Endothelial cell of umbilical vein (primary cell): ENCODE measurements at regions not wholly inside any gene's neighbourhood (a gene's known extent, or its start where the extent isn't known, plus 50 kb on each side); places are given as distances from the start of the nearest gene placed in this dataset.

Source experiments
- BruUV-seq: library from RNA; stranded (reverse); fragments of 400-500 nt; replicated peaks from 2 replicates; lab custom pipeline; 2021; lab: Mats Ljungman, UMichigan
- CTCF ChIA-PET: fragments of 300-600, 350-600 bp; sonication (Branson Sonifier 250); formaldehyde crosslinking; loops from one replicate; lab custom pipeline; 2021; ENCODE audit warnings: antibody characterized with exemption, inconsistent platforms; lab: Charles Lee
- POLR2A ChIA-PET: fragments of 300-600, 350-600 bp; sonication (Branson Sonifier 250); formaldehyde crosslinking; loops from one replicate; lab custom pipeline; 2021; ENCODE audit warnings: antibody characterized with exemption, inconsistent platforms; lab: Charles Lee
- DNase-seq: peaks from one replicate; pipeline ENCODE4 v3.0.0-alpha.2; 2011; ENCODE audit warnings: low read depth, low spot score
- FAIRE-seq: peaks from 2 replicates; lab custom pipeline; 2011; peaks lifted over from hg19 to GRCh38; lab: Jason Lieb, UNC
- H2AFZ ChIP-seq: 2 replicates; pipeline ENCODE4 v1.6.0; 2012; ENCODE audit warnings: low read depth, low read length, control low read depth, inconsistent platforms
- H3K27ac ChIP-seq: 2 replicates; pipeline ENCODE4 v1.5.1; 2011; ENCODE audit warnings: low read depth, mild to moderate bottlenecking, control low read depth, low read length, moderate library complexity; ENCODE audit not compliant: insufficient read depth
- H3K27me3 ChIP-seq, 2 experiments: 2 replicates each; pipeline versions ENCODE4 v1.6.0 to v1.6.1; 2011; ENCODE audit warnings: low read length in 2 of 2, mixed read lengths in 1 of 2; ENCODE audit not compliant: control insufficient read depth in 2 of 2, insufficient read depth in 2 of 2
- H3K36me3 ChIP-seq, 2 experiments: 2 replicates in 1 of 2; 3 replicates in 1 of 2; pipeline ENCODE4 v1.5.1; 2011; ENCODE audit warnings: low read length in 2 of 2, mild to moderate bottlenecking in 1 of 2, moderate library complexity in 1 of 2; ENCODE audit not compliant: control insufficient read depth in 2 of 2, insufficient read depth in 2 of 2; ENCODE audit errors: extremely low read depth in 1 of 2
- H3K4me1 ChIP-seq: 3 replicates; pipeline ENCODE4 v1.5.1; 2011; ENCODE audit warnings: mild to moderate bottlenecking, low read length; ENCODE audit not compliant: control insufficient read depth, insufficient read depth; ENCODE audit errors: extremely low read depth
- H3K4me2 ChIP-seq: 2 replicates; pipeline ENCODE4 v1.6.1; 2011; ENCODE audit warnings: low read length, control low read depth, mixed read lengths; ENCODE audit not compliant: insufficient read depth
- H3K4me3 ChIP-seq, 3 experiments: fragments of 200-600 bp in 1 of 3; sonication (generic), shearing (Covaris generic) in 1 of 3; replicated peaks in 1 of 3; 2 replicates each; pipeline ENCODE4 v1.5.1; 2011 to 2016; ENCODE audit warnings: control low read depth in 3 of 3, low read length in 3 of 3, mild to moderate bottlenecking in 2 of 3, inconsistent platforms in 1 of 3, low read depth in 1 of 3, moderate library complexity in 1 of 3; ENCODE audit not compliant: insufficient read depth in 1 of 3
- H3K79me2 ChIP-seq: 2 replicates; pipeline ENCODE4 v1.6.0; 2012; ENCODE audit warnings: low read length, inconsistent platforms; ENCODE audit not compliant: control insufficient read depth, insufficient read depth
- H3K9ac ChIP-seq: replicated peaks from 2 replicates; pipeline ENCODE3; 2011; ENCODE audit warnings: low read length, control low read depth; ENCODE audit not compliant: insufficient read depth; ENCODE audit errors: extremely low read depth
- H3K9me1 ChIP-seq: replicated peaks from 3 replicates; pipeline ENCODE4 v1.6.0; 2011; ENCODE audit warnings: mild to moderate bottlenecking, low read length; ENCODE audit not compliant: control insufficient read depth, insufficient read depth; ENCODE audit errors: extremely low read depth
- H3K9me3 ChIP-seq: replicated peaks from 2 replicates; pipeline ENCODE4 v1.5.1; 2012; ENCODE audit warnings: low read length, inconsistent platforms; ENCODE audit not compliant: control insufficient read depth, insufficient read depth
- H4K20me1 ChIP-seq: replicated peaks from 2 replicates; pipeline ENCODE3; 2011; ENCODE audit warnings: mild to moderate bottlenecking, low read length; ENCODE audit not compliant: control insufficient read depth, insufficient read depth; ENCODE audit errors: extremely low read depth
- FOS ChIP-seq: IDR thresholded peaks from 2 replicates; pipeline ENCODE4 v1.6.1; 2011; ENCODE audit warnings: mild to moderate bottlenecking, low read length, moderate library complexity, borderline replicate concordance; ENCODE audit not compliant: insufficient read depth
- GATA2 ChIP-seq: IDR thresholded peaks from 2 replicates; pipeline ENCODE4 v1.7.0; 2011; ENCODE audit warnings: low read depth, mild to moderate bottlenecking, moderate library complexity, mixed read lengths, low read length; ENCODE audit not compliant: insufficient read length, insufficient read depth
- JUN ChIP-seq: IDR thresholded peaks from 2 replicates; pipeline ENCODE4 v1.6.1; 2011; ENCODE audit warnings: borderline replicate concordance, low read depth; ENCODE audit not compliant: insufficient read length, insufficient read depth
- MAX ChIP-seq: IDR thresholded peaks from 2 replicates; pipeline ENCODE4 v1.6.1; 2011; ENCODE audit not compliant: insufficient read depth, insufficient read length
- POLR2A ChIP-seq: IDR thresholded peaks from 2 replicates; pipeline ENCODE4 v1.6.1; 2012; ENCODE audit warnings: low read depth, mild to moderate bottlenecking, control low read depth, low read length
- POLR2AphosphoS5 ChIP-seq: IDR thresholded peaks from 2 replicates; pipeline ENCODE4 v1.6.1; 2012; ENCODE audit warnings: low read depth, mild to moderate bottlenecking, control low read depth, low read length, moderate library complexity; ENCODE audit not compliant: insufficient read depth
- dilution Hi-C: fragments of 300-500 bp; cut with MboI; formaldehyde crosslinking; loops from one replicate; pipeline ENCODE4 v1.15.0; 2019; ENCODE audit warnings: low sequenced_read_pairs; ENCODE audit not compliant: extremely low pct_ligation_motif_present
- intact Hi-C: fragments of 100-400 bp; cut with micrococcal nuclease; formaldehyde crosslinking; loops from one replicate; pipeline ENCODE4 v1.10.0; 2022
- TF ChIP-seq, protein P1 (sequence below), 2 donors: IDR thresholded peaks; 1 replicate in 1 of 2; 2 replicates in 1 of 2; pipeline ENCODE4 v1.5.1; 2011; ENCODE audit warnings: low read length in 2 of 2, mild to moderate bottlenecking in 2 of 2, moderate library complexity in 2 of 2, control low read depth in 1 of 2, inconsistent platforms in 1 of 2, low read depth in 1 of 2; ENCODE audit not compliant: insufficient read depth in 1 of 2; ENCODE audit errors: extremely low read depth in 1 of 2

- Histone ChIP-seq H2AFZ (no peak overlapping the region), H3K79me2 (no peaks in the 10 kb centered on the region), H4K20me1 (no peaks in the 10 kb centered on the region), H3K9me3 (no peaks in the 10 kb centered on the region), H3K27me3 (no peaks in the 10 kb centered on the region), H3K9ac (no peak overlapping the region), H3K4me3 (no peak overlapping the region), H3K4me2 (no peak overlapping the region), H3K27ac (no peak overlapping the region), H3K4me1 (no peaks in the 10 kb centered on the region), H3K9me1 (no peaks in the 10 kb centered on the region), H3K36me3 (no peaks in the 10 kb centered on the region)
- TF ChIP-seq FOS (no peak), JUN (no peak), GATA2 (no peak), POLR2AphosphoS5 (no peak), MAX (no peak), POLR2A (no peak)
- TF ChIP-seq, protein P1, sequence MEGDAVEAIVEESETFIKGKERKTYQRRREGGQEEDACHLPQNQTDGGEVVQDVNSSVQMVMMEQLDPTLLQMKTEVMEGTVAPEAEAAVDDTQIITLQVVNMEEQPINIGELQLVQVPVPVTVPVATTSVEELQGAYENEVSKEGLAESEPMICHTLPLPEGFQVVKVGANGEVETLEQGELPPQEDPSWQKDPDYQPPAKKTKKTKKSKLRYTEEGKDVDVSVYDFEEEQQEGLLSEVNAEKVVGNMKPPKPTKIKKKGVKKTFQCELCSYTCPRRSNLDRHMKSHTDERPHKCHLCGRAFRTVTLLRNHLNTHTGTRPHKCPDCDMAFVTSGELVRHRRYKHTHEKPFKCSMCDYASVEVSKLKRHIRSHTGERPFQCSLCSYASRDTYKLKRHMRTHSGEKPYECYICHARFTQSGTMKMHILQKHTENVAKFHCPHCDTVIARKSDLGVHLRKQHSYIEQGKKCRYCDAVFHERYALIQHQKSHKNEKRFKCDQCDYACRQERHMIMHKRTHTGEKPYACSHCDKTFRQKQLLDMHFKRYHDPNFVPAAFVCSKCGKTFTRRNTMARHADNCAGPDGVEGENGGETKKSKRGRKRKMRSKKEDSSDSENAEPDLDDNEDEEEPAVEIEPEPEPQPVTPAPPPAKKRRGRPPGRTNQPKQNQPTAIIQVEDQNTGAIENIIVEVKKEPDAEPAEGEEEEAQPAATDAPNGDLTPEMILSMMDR (IDR thresholded peaks at IDR 0.05; ENCODE audit: extremely low read depth in 1 of 2, insufficient read depth in 1 of 2, low read depth in 1 of 2, low read length in 2 of 2), result no peak
- no TSS peak for BruUV-seq
- dilution Hi-C loops (no loop called here), intact Hi-C loops (no loop called here)
- ChIA-PET CTCF (no interaction called here), POLR2A (no interaction called here)
- FAIRE-seq (no peak), DNase-seq (no peak)
Measured at GRCh38 chr7:108973075-108973474, 403.4 kb downstream of the DNAJB9 start.
